ENCODE measurements at regions not wholly inside any gene's neighbourhood (a gene's known extent, or its start where the extent isn't known, plus 50 kb on each side); places are given as distances from the start of the nearest gene placed in this dataset.

DNA sequence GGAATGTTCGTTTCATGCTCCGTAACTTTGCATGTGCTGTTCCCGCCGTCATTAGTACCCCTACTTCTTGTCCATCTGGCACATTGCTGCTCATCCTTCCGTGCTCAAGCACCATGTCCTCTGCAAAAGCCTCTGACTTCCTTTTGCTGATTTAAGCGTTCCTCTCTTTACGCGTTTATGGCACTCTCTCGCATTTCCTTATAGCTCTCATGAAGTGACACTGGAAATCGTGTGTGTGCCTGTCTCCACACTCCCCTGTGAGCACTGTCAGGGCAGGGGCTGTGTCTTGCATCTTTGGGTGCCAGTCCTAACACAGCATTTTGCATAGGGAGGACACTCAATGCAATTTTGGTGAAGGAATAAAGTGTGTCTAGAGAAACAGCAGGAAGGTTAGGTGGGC lies 210.6 kb upstream of the FAT1 start:
- no peak for DNase-seq (ENCODE audit: low spot score)

DNA sequence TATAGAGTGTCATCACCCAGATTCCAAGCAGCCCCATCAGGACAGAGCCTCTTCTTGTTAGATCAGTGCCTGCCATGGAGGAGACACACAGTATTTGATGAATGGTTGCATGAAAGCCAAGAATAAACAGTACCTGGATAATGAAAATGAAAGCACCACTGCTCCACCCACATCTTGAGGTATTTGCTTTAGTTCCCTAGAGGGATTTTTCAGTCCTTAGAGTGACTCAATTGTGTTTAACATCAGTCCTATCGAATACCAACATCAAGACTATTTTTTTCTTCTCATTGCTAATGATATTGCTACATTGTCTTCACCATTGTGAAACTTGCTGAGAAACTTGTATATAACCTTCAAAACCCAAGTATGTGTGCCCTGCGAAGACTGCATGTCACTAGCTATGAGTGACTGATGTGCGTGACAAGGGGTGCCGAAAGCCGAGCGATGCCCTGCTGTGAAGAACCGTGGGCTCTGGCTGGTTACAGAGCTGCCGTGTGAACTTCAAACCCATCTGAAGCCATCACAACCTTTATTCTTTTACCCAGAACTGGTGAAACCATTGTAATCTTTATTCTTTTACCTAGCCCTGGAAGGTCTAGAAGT lies 211.3 kb upstream of the FAT1 start:
- no peak for DNase-seq (ENCODE audit: low spot score)

- DNase-seq (ENCODE audit: low spot score): no peak
Observed at GRCh38 chr4:186935901-186936300, 212.2 kb upstream of the FAT1 start.

DNA sequence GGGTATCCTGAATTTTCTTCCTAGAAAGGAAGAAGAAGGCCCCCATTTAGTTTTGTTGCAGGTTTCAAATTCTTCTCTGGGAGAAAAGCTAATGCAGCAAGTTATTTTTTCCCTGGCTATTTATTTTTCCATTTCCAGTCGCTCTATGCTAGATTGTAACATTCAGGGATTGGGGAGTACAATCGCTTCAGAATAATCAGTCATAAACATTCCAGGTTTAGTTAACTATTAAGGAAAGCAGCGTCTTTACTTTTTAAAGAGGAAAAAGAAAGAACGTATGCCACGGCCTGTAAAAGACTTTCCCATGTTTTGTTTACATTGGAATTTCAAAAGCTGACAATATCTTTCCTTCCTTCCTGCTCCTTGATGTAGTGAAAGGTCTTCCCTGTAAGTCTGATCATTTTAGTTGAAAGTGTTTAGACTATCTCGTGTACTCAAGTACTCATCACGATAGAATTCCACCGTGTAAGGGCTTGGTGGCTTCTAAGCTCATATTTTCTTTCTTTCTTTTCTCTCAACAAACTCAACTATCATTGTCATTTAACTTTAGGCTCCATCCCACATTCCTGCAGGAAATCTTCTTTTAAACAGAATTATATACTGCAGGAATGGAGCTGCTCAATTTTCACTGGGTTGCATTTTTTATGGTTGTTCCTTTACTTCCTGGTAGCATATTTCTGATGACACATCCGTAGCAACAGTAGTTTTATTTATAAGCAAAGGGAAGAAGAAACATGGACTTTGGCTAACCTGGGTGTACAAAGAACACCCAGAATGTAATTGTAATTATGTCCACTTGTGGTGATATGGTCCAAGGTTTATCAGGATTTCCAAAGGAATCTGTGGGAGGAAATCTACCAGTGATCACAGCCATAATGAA lies 213.1 kb upstream of the FAT1 start:
- peak; percentile 75 for DNase-seq (ENCODE audit: low spot score)

DNA sequence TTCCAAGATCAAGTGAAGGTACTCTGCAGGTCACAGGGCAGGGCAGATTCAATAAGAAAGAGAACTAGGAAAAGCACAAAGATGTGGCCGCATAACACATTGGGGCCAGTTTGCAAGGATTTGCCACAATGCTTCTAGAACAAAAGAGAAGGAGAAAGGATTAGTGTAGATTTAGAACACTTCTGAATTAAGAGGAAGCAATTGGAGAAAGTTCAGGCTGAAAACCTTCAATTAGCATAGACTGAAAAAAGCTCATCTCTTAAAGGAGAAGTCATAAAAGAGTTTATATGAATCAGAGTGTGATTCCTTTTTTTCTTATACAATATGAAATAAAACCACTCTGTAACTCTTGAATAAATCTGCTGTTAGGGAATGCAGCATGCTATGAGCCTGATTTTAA lies 215.6 kb upstream of the FAT1 start:
- DNase-seq (ENCODE audit: low spot score): no peak

DNA sequence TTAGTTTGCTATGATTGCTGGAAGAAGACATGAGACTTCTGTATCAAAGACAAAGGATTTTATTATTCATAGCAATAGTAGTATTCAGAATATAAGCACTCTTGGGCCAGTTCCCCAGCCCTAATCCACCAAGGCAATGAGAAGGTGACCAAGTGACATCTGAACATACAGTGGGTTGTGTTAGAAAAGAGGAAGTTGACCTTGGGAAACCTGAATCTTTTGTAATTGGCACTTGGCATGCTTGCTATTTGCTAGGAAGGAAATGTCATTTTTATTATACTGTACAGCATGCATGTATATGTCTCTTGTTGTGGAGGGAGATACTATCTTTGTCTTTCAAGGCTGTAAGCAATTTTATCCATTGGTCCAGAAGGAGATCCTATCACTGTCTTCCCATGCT lies 216.1 kb upstream of the FAT1 start:
- DNase-seq (ENCODE audit: low spot score): no peak

DNA sequence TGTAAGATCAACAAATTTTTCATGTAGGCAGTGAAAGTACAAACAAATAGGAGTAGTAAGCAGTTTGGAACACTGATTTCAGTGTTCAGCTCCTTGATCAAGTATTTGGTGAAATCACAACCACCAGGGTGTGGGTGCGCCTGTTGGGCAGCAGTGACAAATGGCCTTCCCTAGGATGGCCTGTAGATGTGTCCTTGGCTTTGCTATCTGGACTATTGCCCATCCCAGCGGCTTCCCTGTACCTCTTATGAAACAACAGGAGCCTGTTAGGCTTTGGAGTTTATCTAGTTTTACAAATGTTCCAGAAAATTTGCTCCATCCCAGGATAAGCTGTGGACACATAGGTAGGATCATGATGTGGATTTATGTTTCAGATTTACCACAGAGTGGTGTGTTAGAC lies 216.8 kb upstream of the FAT1 start:
- DNase-seq (ENCODE audit: low spot score): no peak

- peak; percentile 14 for DNase-seq (ENCODE audit: low spot score)
Observed at GRCh38 chr4:186942758-186943377, 219.2 kb upstream of the FAT1 start.

- DNase-seq (ENCODE audit: low spot score): no peak
Observed at GRCh38 chr4:186943411-186943810, 219.8 kb upstream of the FAT1 start.

- DNase-seq (ENCODE audit: low spot score): no peak
Observed at GRCh38 chr4:186946136-186946535, 222.5 kb upstream of the FAT1 start.

- DNase-seq (ENCODE audit: low spot score): no peak
Observed at GRCh38 chr4:186946682-186947294, 223.1 kb upstream of the FAT1 start.

DNA sequence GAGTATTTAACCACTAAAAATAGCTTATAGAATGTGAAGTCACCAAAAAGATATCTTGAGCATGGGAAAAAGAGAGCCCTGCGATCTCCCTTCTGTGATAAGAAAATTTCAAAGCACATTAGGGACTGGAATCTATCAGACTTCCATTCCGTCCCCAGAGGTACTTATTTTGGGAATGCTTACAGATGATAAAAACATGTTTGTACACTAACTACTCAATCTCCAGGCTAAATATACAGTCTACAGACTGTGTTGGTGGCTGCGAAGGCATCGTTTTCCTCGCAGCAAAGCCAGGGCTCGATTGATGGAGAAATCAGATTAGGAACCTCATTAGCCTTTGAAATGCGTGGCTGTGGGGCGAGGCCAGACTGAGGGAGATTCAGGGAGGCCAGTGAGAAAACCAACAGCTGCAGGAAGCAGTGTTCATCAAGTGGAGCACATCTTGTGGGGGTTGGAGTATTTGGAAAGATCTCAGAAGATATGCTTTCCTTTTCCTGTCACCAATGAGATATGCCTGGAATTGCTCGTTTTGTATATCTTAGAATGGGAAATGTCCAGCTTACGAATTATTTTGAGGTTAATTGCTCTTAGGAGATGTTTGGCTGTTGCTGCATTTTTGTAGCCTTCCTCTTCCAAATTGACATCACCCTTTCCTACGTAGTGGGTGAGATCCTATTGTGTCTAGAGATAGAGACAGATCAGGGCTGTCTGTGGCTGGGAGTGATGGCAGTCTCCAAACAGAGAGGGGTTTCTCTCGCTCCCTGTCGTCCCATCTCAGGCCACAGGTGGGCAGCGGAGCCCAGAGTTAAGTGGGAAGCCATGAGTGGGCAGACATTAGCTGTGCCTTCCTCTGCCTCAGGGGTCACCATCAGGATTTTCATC lies 224.9 kb upstream of the FAT1 start:
- peak; percentile 58 for DNase-seq (ENCODE audit: low spot score)

GRCh38 chr4:186949847-186950246 lies 226.2 kb upstream of the FAT1 start:
- DNase-seq (ENCODE audit: low spot score): no peak

DNA sequence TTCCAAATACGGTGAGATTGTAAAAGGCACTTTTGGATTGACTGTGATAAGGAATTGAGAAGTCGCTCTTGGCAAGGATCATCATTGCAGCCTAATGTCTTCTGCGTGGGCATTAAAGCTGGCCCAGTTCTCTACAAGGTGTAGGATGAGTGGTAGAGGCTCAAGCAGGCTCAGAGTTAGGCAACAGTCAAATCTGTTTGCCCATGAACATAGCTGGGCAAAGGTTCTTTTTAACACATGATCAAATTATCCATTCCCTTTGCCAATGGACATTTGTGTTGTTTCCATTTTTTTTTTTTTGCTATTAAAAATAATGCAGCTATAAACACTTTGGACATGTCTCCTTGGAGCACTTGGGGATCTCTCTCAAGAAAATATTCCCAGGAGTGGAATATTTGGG lies 229.1 kb upstream of the FAT1 start:
- DNase-seq (ENCODE audit: low spot score): no peak

DNA sequence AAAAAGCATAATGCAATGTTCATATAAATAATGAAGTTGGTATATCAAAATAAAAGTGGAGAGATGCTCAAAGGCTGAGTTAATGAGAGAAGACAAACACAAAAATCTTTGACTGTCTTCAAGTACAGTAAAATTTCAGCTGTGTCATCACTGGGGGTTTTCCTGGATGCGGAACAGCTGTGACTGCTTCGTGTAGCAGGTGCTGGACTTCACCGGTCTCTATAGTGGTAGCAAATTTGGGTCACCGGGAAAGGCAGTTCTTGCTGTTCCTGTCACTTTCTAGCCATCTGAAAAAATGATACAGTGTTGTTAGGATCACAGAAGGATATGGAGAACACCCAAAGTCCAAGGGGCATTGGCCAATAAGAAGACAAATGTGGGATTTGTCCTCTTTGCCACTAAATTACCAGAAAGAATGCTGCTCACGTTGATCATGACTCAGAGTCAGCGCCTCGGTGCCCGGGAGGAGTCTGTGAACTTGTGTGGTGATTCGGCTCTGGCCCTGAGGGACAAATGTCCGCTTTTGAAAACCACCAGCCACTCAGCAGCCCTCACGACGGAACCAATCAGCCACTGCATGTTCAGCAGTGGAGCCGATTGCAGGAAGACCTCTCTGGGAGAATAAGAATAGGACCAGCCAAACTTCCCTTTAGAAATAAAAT lies 230.1 kb upstream of the FAT1 start:
- peak; percentile 5 for DNase-seq (ENCODE audit: low spot score)

GRCh38 chr4:186954509-186954908 lies 230.9 kb upstream of the FAT1 start:
- DNase-seq (ENCODE audit: low spot score): no peak

DNA sequence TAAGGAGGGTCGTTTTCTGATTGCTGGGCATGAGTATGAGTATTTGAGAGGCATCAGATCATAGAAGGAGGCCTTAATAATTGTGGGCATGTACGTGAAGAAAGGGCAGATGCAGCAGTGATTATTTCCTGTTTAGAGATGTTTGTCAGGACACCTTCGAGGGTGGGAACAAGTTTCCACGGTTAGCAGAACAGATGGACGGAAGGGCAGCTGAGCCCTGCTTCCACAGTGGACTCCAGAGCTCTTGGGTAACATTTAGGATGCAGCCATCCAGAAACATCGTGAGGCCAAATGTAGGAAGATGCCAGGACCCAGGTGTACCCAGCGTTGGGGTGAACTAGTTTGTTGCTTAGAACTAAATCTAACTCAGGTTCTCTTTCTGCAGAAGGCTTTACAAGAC lies 231.3 kb upstream of the FAT1 start:
- no peak for DNase-seq (ENCODE audit: low spot score)

GRCh38 chr4:186957952-186958555 lies 234.4 kb upstream of the FAT1 start:
- DNase-seq (ENCODE audit: low spot score): no peak

GRCh38 chr4:186958726-186959350 lies 235.2 kb upstream of the FAT1 start:
- DNase-seq (ENCODE audit: low spot score): no peak

Measured in AG08396 (cell line).